GM10248 (cell line): ENCODE measurements at regions not wholly inside any gene's neighbourhood (a gene's known extent, or its start where the extent isn't known, plus 50 kb on each side); places are given as distances from the start of the nearest gene placed in this dataset.

Source experiments
- CTCF ChIA-PET: fragments of 300-600 bp; sonication (Branson Sonifier 250); formaldehyde crosslinking; extraction: SDS; loops from one replicate; lab custom pipeline; 2021; ENCODE audit warnings: antibody characterized with exemption; lab: Yijun Ruan, JAX
- POLR2A ChIA-PET: fragments of 350-650 bp; sonication (Branson Sonifier 250); formaldehyde crosslinking; extraction: SDS; loops from one replicate; lab custom pipeline; 2020; ENCODE audit warnings: antibody characterized with exemption; lab: Yijun Ruan, JAX
- DNase-seq: peaks from one replicate; pipeline ENCODE4 v3.0.0; 2012; ENCODE audit errors: extremely low spot score
- TF ChIP-seq, protein P1 (sequence below): IDR thresholded peaks from 2 replicates; pipeline ENCODE4 v1.5.1; 2012; ENCODE audit warnings: mild to moderate bottlenecking, low read depth; ENCODE audit errors: extremely low read depth, missing control alignments, control extremely low read depth

GRCh38 chr14:86388216-86388615 is 858.3 kb downstream of the FLRT2 start:
- TF ChIP-seq, protein P1, sequence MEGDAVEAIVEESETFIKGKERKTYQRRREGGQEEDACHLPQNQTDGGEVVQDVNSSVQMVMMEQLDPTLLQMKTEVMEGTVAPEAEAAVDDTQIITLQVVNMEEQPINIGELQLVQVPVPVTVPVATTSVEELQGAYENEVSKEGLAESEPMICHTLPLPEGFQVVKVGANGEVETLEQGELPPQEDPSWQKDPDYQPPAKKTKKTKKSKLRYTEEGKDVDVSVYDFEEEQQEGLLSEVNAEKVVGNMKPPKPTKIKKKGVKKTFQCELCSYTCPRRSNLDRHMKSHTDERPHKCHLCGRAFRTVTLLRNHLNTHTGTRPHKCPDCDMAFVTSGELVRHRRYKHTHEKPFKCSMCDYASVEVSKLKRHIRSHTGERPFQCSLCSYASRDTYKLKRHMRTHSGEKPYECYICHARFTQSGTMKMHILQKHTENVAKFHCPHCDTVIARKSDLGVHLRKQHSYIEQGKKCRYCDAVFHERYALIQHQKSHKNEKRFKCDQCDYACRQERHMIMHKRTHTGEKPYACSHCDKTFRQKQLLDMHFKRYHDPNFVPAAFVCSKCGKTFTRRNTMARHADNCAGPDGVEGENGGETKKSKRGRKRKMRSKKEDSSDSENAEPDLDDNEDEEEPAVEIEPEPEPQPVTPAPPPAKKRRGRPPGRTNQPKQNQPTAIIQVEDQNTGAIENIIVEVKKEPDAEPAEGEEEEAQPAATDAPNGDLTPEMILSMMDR: no peak
- ChIA-PET POLR2A (no interaction called here), CTCF (no interaction called here)
- DNase-seq: no peak

DNA sequence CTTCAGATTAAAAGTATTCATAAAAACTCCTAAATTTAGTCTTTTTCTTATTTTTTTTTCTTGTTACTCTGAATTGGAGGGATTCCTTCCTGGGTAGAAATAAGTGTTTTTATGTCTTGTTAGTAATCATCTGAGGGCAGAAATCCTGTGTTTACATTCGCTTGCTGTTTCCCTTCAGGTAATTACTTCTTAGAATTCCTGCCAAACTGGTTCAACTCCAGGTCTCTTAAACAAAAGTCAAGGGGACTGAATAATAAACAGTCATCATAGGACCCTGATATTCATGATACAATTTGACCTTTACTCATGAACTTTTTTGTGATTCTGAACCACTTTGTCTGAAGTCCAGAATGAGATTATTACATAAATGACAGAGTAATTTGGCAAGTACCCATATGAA is 843.9 kb downstream of the FLRT2 start:
- POLR2A ChIA-PET: no interaction called here
- no peak for DNase-seq
- CTCF ChIA-PET: no interaction called here
- TF ChIP-seq, protein P1: no peak

GRCh38 chr14:86372402-86372801 is 842.5 kb downstream of the FLRT2 start:
- ChIA-PET CTCF (no interaction called here), POLR2A (no interaction called here)
- TF ChIP-seq, protein P1: no peak
- DNase-seq: no peak

GRCh38 chr14:86364634-86365033 is 834.7 kb downstream of the FLRT2 start:
- TF ChIP-seq, protein P1: no peak
- no peak for DNase-seq
- ChIA-PET CTCF (interaction anchor here (1.1 kb wide), 1 partner anchor 11 kb away, joined by 3 read pairs; no protein-coding TSS in a partner anchor), POLR2A (no interaction called here)

GRCh38 chr14:86363576-86363975 is 833.6 kb downstream of the FLRT2 start:
- POLR2A ChIA-PET: no interaction called here
- DNase-seq: no peak
- TF ChIP-seq, protein P1: no peak
- CTCF ChIA-PET: no interaction called here

DNA sequence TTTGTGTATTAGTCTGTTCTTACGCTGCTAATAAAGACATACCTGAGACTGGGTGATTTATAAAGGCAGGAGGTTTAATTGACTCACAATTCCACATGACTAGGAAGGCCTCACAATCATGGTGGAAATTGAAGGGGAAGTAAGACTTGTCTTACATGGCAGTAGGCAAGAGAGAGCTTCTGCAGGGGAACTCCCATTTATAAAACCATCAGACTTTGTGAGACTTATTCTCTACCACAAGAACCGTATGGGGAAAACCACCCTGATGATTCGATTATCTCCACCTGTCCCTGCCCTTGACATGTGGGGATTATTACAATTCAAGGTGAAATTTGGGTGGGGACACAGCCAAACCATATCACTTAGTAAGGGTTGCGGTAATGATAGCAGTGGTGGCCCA is 833.1 kb downstream of the FLRT2 start:
- ChIA-PET POLR2A (no interaction called here), CTCF (no interaction called here)
- TF ChIP-seq, protein P1: no peak
- no peak for DNase-seq

DNA sequence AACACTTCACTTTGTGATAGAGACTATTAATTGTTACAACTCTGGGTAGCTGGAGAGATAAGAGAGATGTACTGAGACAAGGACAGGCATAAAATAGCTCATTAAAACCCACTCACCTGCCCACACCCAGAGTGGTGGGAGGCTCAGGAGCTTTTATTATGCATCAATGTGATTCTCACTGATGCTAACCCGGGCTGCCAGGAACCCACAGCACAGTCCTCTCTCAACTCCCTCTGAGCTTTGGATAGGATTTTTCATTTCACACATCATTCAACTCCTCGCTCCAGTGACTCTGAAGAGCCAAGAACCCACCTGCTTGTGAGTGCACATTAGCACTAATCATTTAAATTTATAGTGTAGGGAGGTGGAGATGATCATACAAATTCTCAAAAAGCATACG is 827.9 kb downstream of the FLRT2 start:
- TF ChIP-seq, protein P1: no peak
- POLR2A ChIA-PET: no interaction called here
- CTCF ChIA-PET: interaction anchor here (1.1 kb wide), 1 partner anchor 9 kb away, joined by 3 read pairs; no protein-coding TSS in a partner anchor
- DNase-seq: no peak
